MM.1S (cell line): ENCODE measurements at regions not wholly inside any gene's neighbourhood (a gene's known extent, or its start where the extent isn't known, plus 50 kb on each side); places are given as distances from the start of the nearest gene placed in this dataset.

Experiments
- DNase-seq: peaks from one replicate; pipeline ENCODE4 v3.0.0-alpha.2; 2015
- H2AFZ ChIP-seq: fragments of 300-600 bp; sonication (generic); 2 replicates; pipeline ENCODE4 v1.6.0; 2016; ENCODE audit warnings: antibody characterized with exemption, low read length
- H3F3A ChIP-seq: fragments of 300-600 bp; sonication (generic); 2 replicates; pipeline ENCODE4 v1.6.1; 2016; ENCODE audit warnings: mild to moderate bottlenecking, antibody characterized with exemption, low read length, moderate library complexity, mixed read lengths; ENCODE audit not compliant: insufficient read depth
- H3K27ac ChIP-seq: fragments of 300-600 bp; sonication (generic); 2 replicates; pipeline ENCODE4 v1.5.1; 2016; ENCODE audit warnings: mild to moderate bottlenecking, low read length
- H3K27me3 ChIP-seq: fragments of 300-600 bp; sonication (generic); replicated peaks from 2 replicates; pipeline ENCODE4 v1.6.0; 2016; ENCODE audit warnings: low read length; ENCODE audit not compliant: insufficient read depth
- H3K36me3 ChIP-seq: fragments of 300-600 bp; sonication (generic); replicated peaks from 2 replicates; pipeline ENCODE4 v1.6.1; 2016; ENCODE audit warnings: mild to moderate bottlenecking, low read length, mixed read lengths; ENCODE audit not compliant: insufficient read depth
- H3K4me1 ChIP-seq: fragments of 300-600 bp; sonication (generic); 2 replicates; pipeline ENCODE4 v1.6.1; 2016; ENCODE audit warnings: low read length, mixed read lengths
- H3K4me2 ChIP-seq: fragments of 300-600 bp; sonication (generic); 2 replicates; pipeline ENCODE4 v1.6.0; 2016; ENCODE audit warnings: low read depth, low read length
- H3K4me3 ChIP-seq: fragments of 300-600 bp; sonication (generic); 2 replicates; pipeline ENCODE4 v1.5.1; 2016; ENCODE audit warnings: low read length, mixed read lengths
- H3K79me2 ChIP-seq: fragments of 300-600 bp; sonication (generic); 2 replicates; pipeline ENCODE4 v1.6.1; 2016; ENCODE audit warnings: mixed run types, low read length, mixed read lengths
- H3K9ac ChIP-seq: fragments of 300-600 bp; sonication (generic); 2 replicates; pipeline ENCODE4 v1.6.1; 2016; ENCODE audit warnings: low read length, mixed read lengths
- H3K9me2 ChIP-seq: fragments of 300-600 bp; sonication (generic); replicated peaks from 2 replicates; pipeline ENCODE4 v1.6.1; 2016; ENCODE audit warnings: mild to moderate bottlenecking, low read length, mixed read lengths; ENCODE audit not compliant: insufficient read depth
- H3K9me3 ChIP-seq: fragments of 300-600 bp; sonication (generic); replicated peaks from 2 replicates; pipeline ENCODE4 v1.6.1; 2016; ENCODE audit warnings: mild to moderate bottlenecking, low read length, mixed read lengths; ENCODE audit not compliant: insufficient read depth
- H4K20me1 ChIP-seq: fragments of 300-600 bp; sonication (generic); 2 replicates; pipeline ENCODE4 v1.6.1; 2016; ENCODE audit warnings: mild to moderate bottlenecking, low read length, moderate library complexity, mixed read lengths; ENCODE audit not compliant: insufficient read depth
- CTCF ChIP-seq: fragments of 300-600 bp; sonication (generic); IDR thresholded peaks from 2 replicates; pipeline ENCODE4 v1.5.1; 2016; ENCODE audit warnings: antibody characterized with exemption, low read length, mixed read lengths
- EZH2 ChIP-seq: fragments of 300-600 bp; sonication (generic); optimal IDR thresholded peaks from 2 replicates; pipeline ENCODE3; 2017; ENCODE audit warnings: low read depth, mild to moderate bottlenecking, antibody characterized with exemption, low read length, mixed read lengths
- EZH2phosphoT487 ChIP-seq: fragments of 300-600 bp; sonication (generic); IDR thresholded peaks from 2 replicates; pipeline ENCODE4 v1.6.1; 2018; ENCODE audit warnings: antibody characterized with exemption, low read length

DNA sequence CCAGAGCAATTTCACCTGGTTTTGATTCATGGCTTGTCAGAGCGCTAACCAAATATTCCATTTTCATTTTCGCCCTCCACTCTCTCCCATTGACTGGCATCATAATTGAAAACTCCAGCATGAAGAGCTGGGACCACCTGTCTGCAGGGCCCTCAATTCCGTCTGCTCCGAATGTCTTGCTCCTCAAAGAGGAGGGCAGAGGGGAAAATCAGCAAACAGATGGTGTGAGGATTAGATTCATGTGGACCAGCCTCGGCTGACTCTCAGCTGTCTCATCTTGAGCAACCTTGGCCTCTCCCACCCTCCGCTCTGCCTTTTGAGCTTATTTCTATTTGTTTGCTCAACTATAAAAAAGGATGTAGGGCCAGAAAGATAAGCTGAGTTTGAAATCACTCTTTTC, 512.2 kb upstream of the PPP2R3A start:
- Histone ChIP-seq H4K20me1 (no peaks in the 10 kb centered on the region), H3K36me3 (no peaks in the 10 kb centered on the region), H2AFZ (no peak overlapping the region), H3K27me3 (no peaks in the 10 kb centered on the region), H3K4me1 (no peaks in the 10 kb centered on the region), H3K4me2 (no peak overlapping the region), H3F3A (no peaks in the 10 kb centered on the region), H3K9ac (no peak overlapping the region), H3K9me3 (no peaks in the 10 kb centered on the region), H3K27ac (no peak overlapping the region), H3K9me2 (no peaks in the 10 kb centered on the region), H3K79me2 (no peaks in the 10 kb centered on the region), H3K4me3 (no peak overlapping the region)
- DNase-seq: no peak
- no peak for TF ChIP-seq EZH2phosphoT487

- no peak overlapping the region for H2AFZ ChIP-seq
These were observed 510.6 kb upstream of the PPP2R3A start for GRCh38 chr3:135454890-135455289.

GRCh38 chr3:135456108-135456790, 509.3 kb upstream of the PPP2R3A start:
- H3K79me2 ChIP-seq: no peaks in the 10 kb centered on the region
- H3K36me3 ChIP-seq: no peaks in the 10 kb centered on the region
- no peak overlapping the region for H3K27ac ChIP-seq
- no peaks in the 10 kb centered on the region for H3K27me3 ChIP-seq
- no peaks in the 10 kb centered on the region for H3K9me3 ChIP-seq
- no peaks in the 10 kb centered on the region for H3F3A ChIP-seq
- H2AFZ ChIP-seq: no peak overlapping the region
- no peak overlapping the region for H3K4me2 ChIP-seq
- H3K4me1 ChIP-seq: no peaks in the 10 kb centered on the region
- TF ChIP-seq EZH2: no peak
- TF ChIP-seq CTCF: no peak
- TF ChIP-seq EZH2phosphoT487: no peak
- H3K4me3 ChIP-seq: no peak overlapping the region
- no peaks in the 10 kb centered on the region for H3K9me2 ChIP-seq
- no peaks in the 10 kb centered on the region for H4K20me1 ChIP-seq
- no peak overlapping the region for H3K9ac ChIP-seq
- DNase-seq: no peak

More at GRCh38 chr3:135454890-135455289, 510.6 kb upstream of the PPP2R3A start:
- Histone ChIP-seq H3K9me3 (no peaks in the 10 kb centered on the region), H3K36me3 (no peaks in the 10 kb centered on the region), H3K27ac (no peak overlapping the region), H3K9ac (no peak overlapping the region), H3F3A (no peaks in the 10 kb centered on the region), H3K9me2 (no peaks in the 10 kb centered on the region), H3K27me3 (no peaks in the 10 kb centered on the region), H4K20me1 (no peaks in the 10 kb centered on the region), H3K4me1 (no peaks in the 10 kb centered on the region), H3K4me3 (no peak overlapping the region), H3K79me2 (no peaks in the 10 kb centered on the region), H3K4me2 (no peak overlapping the region)
- DNase-seq: no peak
- no peak for TF ChIP-seq CTCF
- TF ChIP-seq EZH2: no peak
- no peak for TF ChIP-seq EZH2phosphoT487

DNA sequence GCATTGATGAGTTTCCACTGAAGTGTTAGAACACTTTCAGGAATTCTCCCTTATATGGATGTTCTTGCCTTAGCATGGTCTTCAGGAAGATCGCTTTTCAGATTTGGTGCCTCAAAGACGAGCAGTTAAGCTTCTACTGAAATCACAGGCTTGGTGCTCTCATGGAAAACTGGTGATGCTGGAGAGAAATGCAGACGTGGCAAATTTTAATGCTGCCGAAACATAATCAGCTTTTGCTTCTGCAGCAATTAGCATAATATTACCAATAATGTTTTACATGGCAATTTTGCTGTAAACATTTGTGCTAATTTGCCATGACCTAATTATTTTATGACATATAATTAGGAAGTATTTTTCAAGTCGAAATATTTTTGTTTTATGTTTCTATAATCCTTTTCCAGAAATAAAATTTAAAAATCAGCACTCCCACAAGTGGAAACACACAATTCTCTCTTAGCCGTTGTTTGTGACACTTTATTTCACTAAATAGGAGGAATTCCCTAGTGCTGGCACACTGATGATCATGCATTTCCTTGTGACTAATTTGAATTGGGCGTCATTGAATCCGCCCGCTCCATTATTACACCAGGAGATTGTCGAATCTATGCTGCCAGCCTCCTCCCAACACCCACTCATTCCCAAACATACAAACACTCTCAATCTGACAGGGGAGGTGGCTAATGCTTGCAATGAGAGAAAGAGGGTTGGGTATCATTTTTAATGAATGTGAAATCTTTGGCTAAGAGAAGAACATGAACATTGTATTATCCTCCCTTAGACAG, 506.8 kb upstream of the PPP2R3A start:
- DNase-seq: no peak
- Histone ChIP-seq H4K20me1 (no peaks in the 10 kb centered on the region), H3K4me3 (no peak overlapping the region), H3K36me3 (no peaks in the 10 kb centered on the region), H3K27ac (no peak overlapping the region), H3K9ac (no peak overlapping the region), H3K9me3 (no peaks in the 10 kb centered on the region), H2AFZ (no peak overlapping the region), H3K27me3 (no peaks in the 10 kb centered on the region), H3F3A (no peaks in the 10 kb centered on the region), H3K4me1 (no peaks in the 10 kb centered on the region), H3K9me2 (no peaks in the 10 kb centered on the region), H3K4me2 (no peak overlapping the region), H3K79me2 (no peaks in the 10 kb centered on the region)
- TF ChIP-seq EZH2 (no peak), EZH2phosphoT487 (no peak), CTCF (no peak)
